Natural killer cell (primary cell): ENCODE measurements at regions not wholly inside any gene's neighbourhood (a gene's known extent, or its start where the extent isn't known, plus 50 kb on each side); places are given as distances from the start of the nearest gene placed in this dataset.
"Not testable (repeated sequence)": the region's sequence is repeated elsewhere in the genome, so short reads cannot be mapped to it uniquely, and the experiment has no call there.

ENCODE experiments used
- ATAC-seq, 3 donors: fragments of 150-1000 bp in 2 of 3; fragments of 200-7000 bp in 1 of 3; cut with Tn5 transposase; 1 replicate in 1 of 3; 2 replicates in 2 of 3; pipeline ENCODE4 v1.10.0; 2021; ENCODE audit warnings: mild to moderate bottlenecking in 2 of 3, moderate library complexity in 2 of 3
- DNase-seq, 2 donors: peaks; one replicate each; pipeline versions ENCODE4 v3.0.0 to v3.0.0-alpha.2; 2013 to 2021; ENCODE audit warnings: mixed read lengths in 1 of 2
- H3K27ac ChIP-seq: one replicate; pipeline ENCODE4 v1.5.1; 2013; ENCODE audit warnings: mild to moderate bottlenecking, low read length
- H3K27me3 ChIP-seq: one replicate; pipeline ENCODE4 v1.6.1; 2013; ENCODE audit warnings: low read length; ENCODE audit not compliant: control insufficient read depth, insufficient read depth
- H3K36me3 ChIP-seq: one replicate; pipeline ENCODE4 v1.6.1; 2013; ENCODE audit warnings: low read length; ENCODE audit not compliant: control insufficient read depth, insufficient read depth
- H3K4me1 ChIP-seq: one replicate; pipeline ENCODE4 v1.6.1; 2013; ENCODE audit warnings: low read length; ENCODE audit not compliant: control insufficient read depth, insufficient read depth
- H3K4me3 ChIP-seq: one replicate; pipeline ENCODE4 v1.5.1; 2013; ENCODE audit warnings: low read length
- H3K9me3 ChIP-seq: one replicate; pipeline ENCODE4 v1.6.1; 2013; ENCODE audit warnings: low read length; ENCODE audit not compliant: control insufficient read depth, insufficient read depth
- H3K27ac Mint-ChIP-seq, 2 donors: one replicate each; pipeline ENCODE4 v1.8.0; 2022; ENCODE audit warnings: mild to moderate bottlenecking in 2 of 2, mixed read lengths in 2 of 2, moderate library complexity in 1 of 2
- H3K27me3 Mint-ChIP-seq, 2 donors: one replicate each; pipeline ENCODE4 v1.8.0; 2022; ENCODE audit warnings: low read depth in 2 of 2, mixed read lengths in 2 of 2
- H3K36me3 Mint-ChIP-seq: one replicate; pipeline ENCODE4 v1.8.0; 2022; ENCODE audit warnings: mixed read lengths
- H3K4me1 Mint-ChIP-seq, 2 donors: one replicate each; pipeline ENCODE4 v1.8.0; 2022; ENCODE audit warnings: mixed read lengths in 2 of 2
- H3K4me3 Mint-ChIP-seq: one replicate; pipeline ENCODE4 v1.8.0; 2022; ENCODE audit warnings: mild to moderate bottlenecking, moderate library complexity, mixed read lengths
- H3K9me3 Mint-ChIP-seq, 2 donors: one replicate each; pipeline ENCODE4 v1.8.0; 2022; ENCODE audit warnings: mixed read lengths in 2 of 2
- CTCF ChIP-seq: fragments of 200-600 bp; IDR thresholded peaks from one replicate; pipeline ENCODE4 v1.8.0; 2022; ENCODE audit warnings: antibody characterized with exemption
- WGBS: methylation state at CpG from one replicate; pipeline ENCODE4 v1.1.7; 2013; ENCODE audit warnings: missing lambda C conversion rate; ENCODE audit not compliant: insufficient coverage; 5-methylcytosine and 5-hydroxymethylcytosine counted together
- intact Hi-C: fragments of 100-400 bp; cut with micrococcal nuclease; formaldehyde crosslinking; loops from one replicate; pipeline ENCODE4 v1.14.2; 2022

GRCh38 chr18:11454040-11454439 is 155.4 kb upstream of the SLC35G4 start:
- intact Hi-C loops = no loop called here
- Mint-ChIP-seq H3K27ac (no peak overlapping the region), H3K4me3 (no peak overlapping the region), H3K27me3 (no peaks in the 10 kb centered on the region), H3K36me3 (no peaks in the 10 kb centered on the region), H3K4me1 (no peaks in the 10 kb centered on the region), H3K9me3 (peaks cover 11% of the 10 kb centered on the region in 2 donors)
- H3K4me3 ChIP-seq = no peak overlapping the region
- no peaks in the 10 kb centered on the region for H3K9me3 ChIP-seq
- no peak for DNase-seq
- no peak overlapping the region for H3K27ac ChIP-seq
- no peak for TF ChIP-seq CTCF
- ATAC-seq = no peak
- WGBS = 43% methylated on average over 3 of the region's 5 CpGs
- no peaks in the 10 kb centered on the region for H3K4me1 ChIP-seq
- H3K27me3 ChIP-seq = no peaks in the 10 kb centered on the region
- H3K36me3 ChIP-seq = no peaks in the 10 kb centered on the region

GRCh38 chr18:11444169-11444568 is 165.2 kb upstream of the SLC35G4 start:
- intact Hi-C loops, H3K9me3 Mint-ChIP-seq, H3K27ac ChIP-seq, H3K4me3 ChIP-seq, H3K27me3 ChIP-seq, H3K4me1 ChIP-seq, H3K4me1 Mint-ChIP-seq, H3K27me3 Mint-ChIP-seq, H3K9me3 ChIP-seq, H3K36me3 ChIP-seq, ATAC-seq, H3K4me3 Mint-ChIP-seq, H3K36me3 Mint-ChIP-seq, H3K27ac Mint-ChIP-seq, DNase-seq: not testable (repeated sequence)
- WGBS = no CpG with 5 or more reads among the region's 4 CpGs

DNA sequence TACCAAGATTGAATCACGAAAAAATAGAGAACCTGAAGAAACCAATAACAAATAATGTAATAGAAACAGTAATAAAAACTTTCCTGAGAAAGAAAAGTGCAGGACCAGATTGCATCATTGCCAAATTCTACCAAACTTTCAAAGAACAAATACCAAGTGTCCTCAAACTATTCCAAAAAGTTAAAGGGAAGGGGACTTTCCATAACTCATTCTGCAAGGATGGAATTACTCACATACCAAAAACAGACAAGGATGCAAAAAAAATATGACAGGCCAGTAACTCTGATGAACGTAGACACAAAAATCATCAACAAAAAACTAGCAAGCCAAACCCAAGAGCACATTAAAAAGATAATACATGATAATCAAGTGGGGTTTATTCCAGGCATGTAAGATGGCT is 172.3 kb upstream of the SLC35G4 start:
- ATAC-seq (no peak), DNase-seq (no peak)
- H3K27me3 ChIP-seq = no peaks in the 10 kb centered on the region
- no peak overlapping the region for H3K4me3 Mint-ChIP-seq
- peaks cover 6% of the 10 kb centered on the region for H3K9me3 ChIP-seq
- no peaks in the 10 kb centered on the region for H3K4me1 ChIP-seq
- no peaks in the 10 kb centered on the region for H3K36me3 ChIP-seq
- no peak overlapping the region for H3K27ac ChIP-seq
- no peak overlapping the region for H3K4me3 ChIP-seq
- H3K27ac Mint-ChIP-seq = no peak overlapping the region
- H3K36me3 Mint-ChIP-seq = no peaks in the 10 kb centered on the region
- WGBS = 83% methylated on average over 1 of the region's 2 CpGs
- no peaks in the 10 kb centered on the region for H3K4me1 Mint-ChIP-seq
- no peaks in the 10 kb centered on the region for H3K27me3 Mint-ChIP-seq
- intact Hi-C loops = no loop called here
- no peak for TF ChIP-seq CTCF
- peaks cover 4 to 9% of the 10 kb centered on the region in 2 donors for H3K9me3 Mint-ChIP-seq

GRCh38 chr18:11432360-11432811 is 177.0 kb upstream of the SLC35G4 start:
- Histone ChIP-seq H3K4me3 (no peak overlapping the region), H3K4me1 (no peaks in the 10 kb centered on the region), H3K9me3 (peaks cover 8% of the 10 kb centered on the region), H3K27ac (no peak overlapping the region), H3K36me3 (no peaks in the 10 kb centered on the region), H3K27me3 (no peaks in the 10 kb centered on the region)
- peaks cover 6 to 9% of the 10 kb centered on the region in 2 donors for H3K9me3 Mint-ChIP-seq
- no peak overlapping the region for H3K4me3 Mint-ChIP-seq
- H3K27ac Mint-ChIP-seq = no peak overlapping the region
- no peaks in the 10 kb centered on the region for H3K36me3 Mint-ChIP-seq
- no peak for TF ChIP-seq CTCF
- H3K27me3 Mint-ChIP-seq = no peaks in the 10 kb centered on the region
- intact Hi-C loops = no loop called here
- DNase-seq (no peak), ATAC-seq (no peak)
- 96% methylated on average over 36 of the region's 36 CpGs for WGBS
- no peaks in the 10 kb centered on the region for H3K4me1 Mint-ChIP-seq
